Mucosa of gallbladder (tissue), 1 donor: ENCODE measurements at regions not wholly inside any gene's neighbourhood (a gene's known extent, or its start where the extent isn't known, plus 50 kb on each side); places are given as distances from the start of the nearest gene placed in this dataset.

Experiments
- DNase-seq: peaks from one replicate; pipeline ENCODE4 v3.0.0-alpha.2; 2020; ENCODE audit warnings: low spot score
- donor health status: DM: no; HTN: no; CAD: no.

- no peak for DNase-seq
Observed at GRCh38 chr3:195013411-195014361, 257.3 kb downstream of the XXYLT1 start.

GRCh38 chr3:195015021-195015420 lies 255.9 kb downstream of the XXYLT1 start:
- no peak for DNase-seq

- DNase-seq: no peak
Observed at GRCh38 chr3:195017151-195017550, 253.8 kb downstream of the XXYLT1 start.
